ENCODE measurements at regions not wholly inside any gene's neighbourhood (a gene's known extent, or its start where the extent isn't known, plus 50 kb on each side); places are given as distances from the start of the nearest gene placed in this dataset.

DNA sequence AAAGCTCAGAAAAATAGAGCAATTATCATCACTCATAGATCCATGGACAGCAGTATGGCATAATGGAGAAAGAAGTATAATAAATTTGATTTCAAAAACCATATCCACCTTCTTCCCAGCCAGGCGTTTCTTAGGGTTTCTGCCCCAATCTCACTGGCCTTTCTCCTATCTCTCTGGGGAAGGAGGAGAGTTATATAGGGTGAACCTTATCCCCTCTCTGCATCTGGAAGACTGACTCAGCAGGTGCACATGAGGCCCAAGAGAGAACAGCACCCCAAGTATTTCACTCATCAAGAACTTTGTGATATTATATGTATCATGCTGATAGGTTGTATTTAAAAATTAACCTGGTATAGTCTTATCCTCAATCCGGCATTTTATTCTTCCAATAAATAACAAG, 318.8 kb upstream of the RASGEF1B start:
- CTCF ChIA-PET: no interaction called here
- no peak for TF ChIP-seq CTCF (IDR thresholded peaks at IDR 0.05; ENCODE audit: insufficient read depth in 1 of 2, low read depth in 1 of 2, low read length in 1 of 2, severe bottlenecking in 1 of 2, unreplicated experiment in 1 of 2)
- POLR2A ChIA-PET: no interaction called here
- Mint-ChIP-seq H3K27me3 (ENCODE audit: insufficient read depth, unreplicated experiment) (no peaks in the 10 kb centered on the region), H3K9me3 (ENCODE audit: unreplicated experiment) (peaks cover 10% of the 10 kb centered on the region), H3K36me3 (ENCODE audit: insufficient read depth, unreplicated experiment) (no peaks in the 10 kb centered on the region), H3K4me1 (ENCODE audit: low read depth, unreplicated experiment) (peaks cover 12% of the 10 kb centered on the region), H3K27ac (ENCODE audit: unreplicated experiment) (no peak overlapping the region), H3K4me3 (ENCODE audit: unreplicated experiment) (no peak overlapping the region)
- Histone ChIP-seq H3K36me3 (ENCODE audit: control insufficient read depth, insufficient read depth, low read length) (no peaks in the 10 kb centered on the region), H3K9me3 (no peaks in the 10 kb centered on the region), H3K4me1 (peaks cover 5% of the 10 kb centered on the region; the same call in 1 of the 2 replicates), H3K4me3 (ENCODE audit: low read depth, low read length) (no peak overlapping the region), H3K27me3 (replicated peaks; ENCODE audit: control insufficient read depth, insufficient read depth, low read length) (no peaks in the 10 kb centered on the region; the same call in 1 of the 2 replicates)
- no peak for DNase-seq
- intact Hi-C loops (cut with micrococcal nuclease; ENCODE audit: unreplicated experiment): no loop called here
- BruUV-seq (replicated peaks): no TSS peak

GRCh38 chr4:81789741-81790399, 318.2 kb upstream of the RASGEF1B start:
- intact Hi-C loops (cut with micrococcal nuclease; ENCODE audit: unreplicated experiment): no loop called here
- peaks cover 7% of the 10 kb centered on the region for H3K4me1 ChIP-seq
- no peaks in the 10 kb centered on the region for H3K36me3 Mint-ChIP-seq (ENCODE audit: insufficient read depth, unreplicated experiment)
- H3K9me3 Mint-ChIP-seq (ENCODE audit: unreplicated experiment): peaks cover 10% of the 10 kb centered on the region
- H3K4me3 Mint-ChIP-seq (ENCODE audit: unreplicated experiment): no peak overlapping the region
- peaks cover 12% of the 10 kb centered on the region for H3K4me1 Mint-ChIP-seq (ENCODE audit: low read depth, unreplicated experiment)
- no TSS peak for BruUV-seq (replicated peaks)
- no peak for DNase-seq
- no peaks in the 10 kb centered on the region; the same call in 1 of the 2 replicates for H3K27me3 ChIP-seq (replicated peaks; ENCODE audit: control insufficient read depth, insufficient read depth, low read length)
- H3K36me3 ChIP-seq (ENCODE audit: control insufficient read depth, insufficient read depth, low read length): no peaks in the 10 kb centered on the region
- H3K4me3 ChIP-seq (ENCODE audit: low read depth, low read length): no peak overlapping the region
- H3K9me3 ChIP-seq: no peaks in the 10 kb centered on the region
- ChIA-PET POLR2A (no interaction called here), CTCF (no interaction called here)
- no peaks in the 10 kb centered on the region for H3K27me3 Mint-ChIP-seq (ENCODE audit: insufficient read depth, unreplicated experiment)
- H3K27ac Mint-ChIP-seq (ENCODE audit: unreplicated experiment): no peak overlapping the region
- no peak for TF ChIP-seq CTCF (IDR thresholded peaks at IDR 0.05; ENCODE audit: insufficient read depth in 1 of 2, low read depth in 1 of 2, low read length in 1 of 2, severe bottlenecking in 1 of 2, unreplicated experiment in 1 of 2)

DNA sequence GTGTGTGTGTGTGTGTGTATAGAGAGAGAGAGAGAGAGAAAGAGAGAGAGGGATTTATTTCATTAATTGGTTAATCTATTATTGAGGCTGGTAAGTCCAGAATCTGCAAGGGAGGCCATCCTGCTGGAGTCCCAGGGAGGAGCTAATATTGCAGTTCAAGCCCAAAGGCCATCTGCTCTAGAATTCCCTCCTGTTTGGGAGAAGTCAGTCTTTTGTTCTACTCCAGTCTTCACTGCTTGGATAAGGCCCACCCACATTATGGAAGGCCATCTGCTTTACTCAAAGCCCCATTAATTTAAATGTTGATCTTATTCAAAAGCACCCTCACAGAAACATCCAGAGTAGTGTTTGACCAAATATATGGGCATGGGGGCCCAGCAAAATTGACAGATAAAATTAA, 317.5 kb upstream of the RASGEF1B start:
- no peaks in the 10 kb centered on the region for H3K36me3 Mint-ChIP-seq (ENCODE audit: insufficient read depth, unreplicated experiment)
- peaks cover 12% of the 10 kb centered on the region for H3K4me1 Mint-ChIP-seq (ENCODE audit: low read depth, unreplicated experiment)
- peaks cover 3% of the 10 kb centered on the region for H3K9me3 Mint-ChIP-seq (ENCODE audit: unreplicated experiment)
- no peak overlapping the region for H3K27ac Mint-ChIP-seq (ENCODE audit: unreplicated experiment)
- peaks cover 13% of the 10 kb centered on the region for H3K4me1 ChIP-seq
- no peak for DNase-seq
- no TSS peak for BruUV-seq (replicated peaks)
- H3K27me3 Mint-ChIP-seq (ENCODE audit: insufficient read depth, unreplicated experiment): no peaks in the 10 kb centered on the region
- no peak for TF ChIP-seq CTCF (IDR thresholded peaks at IDR 0.05; ENCODE audit: insufficient read depth in 1 of 2, low read depth in 1 of 2, low read length in 1 of 2, severe bottlenecking in 1 of 2, unreplicated experiment in 1 of 2)
- intact Hi-C loops (cut with micrococcal nuclease; ENCODE audit: unreplicated experiment): no loop called here
- H3K4me3 Mint-ChIP-seq (ENCODE audit: unreplicated experiment): no peak overlapping the region
- CTCF ChIA-PET: no interaction called here
- no peaks in the 10 kb centered on the region; the same call in 1 of the 2 replicates for H3K27me3 ChIP-seq (replicated peaks; ENCODE audit: control insufficient read depth, insufficient read depth, low read length)
- H3K4me3 ChIP-seq (ENCODE audit: low read depth, low read length): no peak overlapping the region
- POLR2A ChIA-PET: no interaction called here
- no peaks in the 10 kb centered on the region for H3K36me3 ChIP-seq (ENCODE audit: control insufficient read depth, insufficient read depth, low read length)
- no peaks in the 10 kb centered on the region for H3K9me3 ChIP-seq

All from Caco-2 (cell line).